Breast epithelium (tissue), 4 donors: ENCODE measurements at regions not wholly inside any gene's neighbourhood (a gene's known extent, or its start where the extent isn't known, plus 50 kb on each side); places are given as distances from the start of the nearest gene placed in this dataset.

Experiments
- DNase-seq, 2 donors: peaks; one replicate each; pipeline ENCODE4 v3.0.0-alpha.2; 2019; ENCODE audit warnings: low spot score in 2 of 2
- H3K27ac ChIP-seq, 2 donors: fragments of 200-600 bp; sonication (generic) in 1 of 2; one replicate each; pipeline ENCODE4 v1.5.1; 2016 to 2019; ENCODE audit warnings: mild to moderate bottlenecking in 1 of 2
- H3K27me3 ChIP-seq, 2 donors: fragments of 200-600 bp; sonication (generic) in 1 of 2; one replicate each; pipeline versions ENCODE4 v1.5.1 to v1.6.0; 2017 to 2019; ENCODE audit warnings: control low read depth in 1 of 2, mild to moderate bottlenecking in 1 of 2
- H3K36me3 ChIP-seq: fragments of 200-600 bp; one replicate; pipeline ENCODE4 v1.5.1; 2019
- H3K4me1 ChIP-seq, 2 donors: fragments of 200-600 bp; sonication (generic); one replicate each; pipeline ENCODE4 v1.5.1; 2016 to 2019; ENCODE audit warnings: control low read depth in 1 of 2
- H3K4me3 ChIP-seq, 3 donors: fragments of 200-600 bp; sonication (generic); 1 replicate in 2 of 3; 2 replicates in 1 of 3; pipeline ENCODE4 v1.5.1; 2016 to 2019; ENCODE audit warnings: mild to moderate bottlenecking in 3 of 3, moderate library complexity in 2 of 3
- H3K9me3 ChIP-seq, 2 donors: fragments of 200-600 bp; sonication (generic) in 1 of 2; one replicate each; pipeline ENCODE4 v1.5.1; 2016 to 2019; ENCODE audit warnings: control low read depth in 1 of 2
- POLR2A ChIP-seq: fragments of 450-650 bp; IDR thresholded peaks from one replicate; pipeline ENCODE4 v1.6.1; 2016; ENCODE audit warnings: antibody characterized with exemption, mild to moderate bottlenecking, moderate library complexity
- POLR2AphosphoS5 ChIP-seq, 3 donors: sonication (generic); formaldehyde crosslinking; IDR thresholded peaks; one replicate each; pipeline ENCODE4 v1.6.1; 2017; ENCODE audit warnings: antibody characterized with exemption in 3 of 3
- intact Hi-C: fragments of 100-400 bp; cut with DNase I; formaldehyde crosslinking; loops from one replicate; pipeline ENCODE4 v1.15.1; 2023; ENCODE audit warnings: low total_unique reads
- TF ChIP-seq, protein P1 (sequence below), 3 donors: fragments of 450-650 bp; IDR thresholded peaks; one replicate each; pipeline ENCODE4 v1.5.1; 2016 to 2017; ENCODE audit warnings: antibody characterized with exemption in 3 of 3, mild to moderate bottlenecking in 3 of 3, moderate library complexity in 3 of 3

DNA sequence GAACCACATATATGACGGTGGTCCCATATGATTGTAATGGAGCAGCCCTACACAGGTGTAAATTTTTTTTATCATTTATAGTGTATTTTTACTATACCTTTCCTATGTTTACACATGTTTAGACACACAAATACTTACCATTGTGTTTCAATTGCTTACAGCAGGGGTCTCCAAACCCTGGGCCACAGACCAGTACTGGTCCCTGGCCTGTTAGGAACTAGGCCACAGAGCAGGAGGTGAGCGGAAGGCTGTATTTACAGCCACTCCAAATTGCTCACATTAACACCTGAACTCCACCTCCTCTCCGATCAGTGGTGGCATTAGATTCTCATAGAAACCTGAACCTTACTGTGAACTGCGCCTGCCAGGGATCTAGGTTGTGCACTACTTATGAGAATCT, 201.8 kb upstream of the NDST4 start:
- H3K27me3 ChIP-seq: no peaks in the 10 kb centered on the region
- no peak overlapping the region for H3K4me3 ChIP-seq
- intact Hi-C loops: no loop called here
- no peaks in the 10 kb centered on the region for H3K9me3 ChIP-seq
- H3K36me3 ChIP-seq: no peaks in the 10 kb centered on the region
- DNase-seq: no peak
- H3K27ac ChIP-seq: no peak overlapping the region
- TF ChIP-seq POLR2A: no peak
- TF ChIP-seq POLR2AphosphoS5 (IDR thresholded peaks at IDR 0.05): no peak
- TF ChIP-seq, protein P1, sequence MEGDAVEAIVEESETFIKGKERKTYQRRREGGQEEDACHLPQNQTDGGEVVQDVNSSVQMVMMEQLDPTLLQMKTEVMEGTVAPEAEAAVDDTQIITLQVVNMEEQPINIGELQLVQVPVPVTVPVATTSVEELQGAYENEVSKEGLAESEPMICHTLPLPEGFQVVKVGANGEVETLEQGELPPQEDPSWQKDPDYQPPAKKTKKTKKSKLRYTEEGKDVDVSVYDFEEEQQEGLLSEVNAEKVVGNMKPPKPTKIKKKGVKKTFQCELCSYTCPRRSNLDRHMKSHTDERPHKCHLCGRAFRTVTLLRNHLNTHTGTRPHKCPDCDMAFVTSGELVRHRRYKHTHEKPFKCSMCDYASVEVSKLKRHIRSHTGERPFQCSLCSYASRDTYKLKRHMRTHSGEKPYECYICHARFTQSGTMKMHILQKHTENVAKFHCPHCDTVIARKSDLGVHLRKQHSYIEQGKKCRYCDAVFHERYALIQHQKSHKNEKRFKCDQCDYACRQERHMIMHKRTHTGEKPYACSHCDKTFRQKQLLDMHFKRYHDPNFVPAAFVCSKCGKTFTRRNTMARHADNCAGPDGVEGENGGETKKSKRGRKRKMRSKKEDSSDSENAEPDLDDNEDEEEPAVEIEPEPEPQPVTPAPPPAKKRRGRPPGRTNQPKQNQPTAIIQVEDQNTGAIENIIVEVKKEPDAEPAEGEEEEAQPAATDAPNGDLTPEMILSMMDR (IDR thresholded peaks at IDR 0.05): no peak
- no peaks in the 10 kb centered on the region for H3K4me1 ChIP-seq

DNA sequence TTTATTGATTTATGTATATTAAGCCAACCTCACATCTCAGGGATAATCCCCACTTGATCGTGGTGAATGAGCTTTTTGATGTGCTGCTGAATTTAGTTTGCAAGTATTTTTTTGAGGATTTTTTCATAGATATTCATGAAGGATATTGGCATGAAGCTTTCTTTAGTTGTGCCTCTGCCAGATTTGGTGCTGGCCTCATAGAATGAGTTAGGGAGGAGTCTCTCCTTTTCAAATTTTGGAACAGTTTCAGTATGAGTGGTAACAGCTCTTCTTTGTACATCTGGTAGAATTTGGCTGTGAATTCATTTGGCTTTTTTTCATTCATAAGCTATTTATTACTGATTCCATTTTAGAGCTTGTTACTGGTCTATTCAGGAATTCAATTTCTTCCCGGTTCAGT, 197.2 kb upstream of the NDST4 start:
- no peak overlapping the region for H3K27ac ChIP-seq
- no peak overlapping the region for H3K4me3 ChIP-seq
- no peaks in the 10 kb centered on the region for H3K9me3 ChIP-seq
- intact Hi-C loops: no loop called here
- DNase-seq: no peak
- TF ChIP-seq, protein P1 (IDR thresholded peaks at IDR 0.05): no peak
- TF ChIP-seq POLR2A (no peak), POLR2AphosphoS5 (IDR thresholded peaks at IDR 0.05) (no peak)
- no peaks in the 10 kb centered on the region for H3K4me1 ChIP-seq
- no peaks in the 10 kb centered on the region for H3K36me3 ChIP-seq
- no peaks in the 10 kb centered on the region for H3K27me3 ChIP-seq

DNA sequence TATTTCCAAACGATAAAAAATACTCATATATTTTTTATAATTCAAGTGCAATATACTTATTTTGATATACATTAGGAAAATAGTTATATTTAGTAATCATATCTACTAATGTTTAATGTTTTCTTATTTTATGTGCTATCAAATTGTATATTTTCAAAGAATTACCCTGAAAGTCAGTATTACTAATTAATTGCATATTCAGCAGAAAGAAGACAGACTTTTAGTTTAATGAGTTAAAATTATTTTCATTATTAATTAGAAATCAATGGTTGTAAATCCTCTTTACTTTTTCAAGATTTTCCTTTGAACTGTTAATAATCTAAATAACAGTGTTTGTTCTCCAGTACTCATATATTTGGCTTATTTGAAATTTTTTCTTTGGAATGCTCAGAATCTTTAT, 181.3 kb upstream of the NDST4 start:
- intact Hi-C loops: no loop called here
- TF ChIP-seq POLR2AphosphoS5 (IDR thresholded peaks at IDR 0.05): no peak
- TF ChIP-seq, protein P1 (IDR thresholded peaks at IDR 0.05): no peak
- TF ChIP-seq POLR2A: no peak
- Histone ChIP-seq H3K27me3 (no peaks in the 10 kb centered on the region), H3K36me3 (no peaks in the 10 kb centered on the region), H3K9me3 (no peaks in the 10 kb centered on the region), H3K27ac (no peak overlapping the region), H3K4me1 (no peaks in the 10 kb centered on the region), H3K4me3 (no peak overlapping the region)
- no peak for DNase-seq

DNA sequence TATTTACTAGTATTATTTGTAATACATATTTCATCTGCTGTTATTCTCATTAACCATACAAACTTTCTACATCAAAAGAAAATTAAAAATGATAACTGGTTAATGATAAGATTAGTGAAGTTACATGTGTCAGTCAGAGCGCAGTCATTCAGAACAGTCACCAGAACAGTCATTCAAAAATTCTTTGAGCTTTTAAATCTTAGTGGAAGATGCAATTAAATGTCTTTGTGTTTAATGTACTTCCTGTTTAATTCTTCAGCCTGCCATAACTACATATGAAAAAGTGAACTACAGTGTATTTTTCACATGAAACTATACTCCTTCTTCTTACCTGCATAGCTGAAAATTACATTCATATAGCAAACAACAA, 179.7 kb upstream of the NDST4 start:
- intact Hi-C loops: no loop called here
- Histone ChIP-seq H3K27ac (no peak overlapping the region), H3K36me3 (no peaks in the 10 kb centered on the region), H3K4me1 (no peaks in the 10 kb centered on the region), H3K4me3 (no peak overlapping the region), H3K9me3 (no peaks in the 10 kb centered on the region), H3K27me3 (no peaks in the 10 kb centered on the region)
- no peak for DNase-seq
- no peak for TF ChIP-seq POLR2AphosphoS5 (IDR thresholded peaks at IDR 0.05)
- TF ChIP-seq POLR2A: no peak
- TF ChIP-seq, protein P1 (IDR thresholded peaks at IDR 0.05): no peak

DNA sequence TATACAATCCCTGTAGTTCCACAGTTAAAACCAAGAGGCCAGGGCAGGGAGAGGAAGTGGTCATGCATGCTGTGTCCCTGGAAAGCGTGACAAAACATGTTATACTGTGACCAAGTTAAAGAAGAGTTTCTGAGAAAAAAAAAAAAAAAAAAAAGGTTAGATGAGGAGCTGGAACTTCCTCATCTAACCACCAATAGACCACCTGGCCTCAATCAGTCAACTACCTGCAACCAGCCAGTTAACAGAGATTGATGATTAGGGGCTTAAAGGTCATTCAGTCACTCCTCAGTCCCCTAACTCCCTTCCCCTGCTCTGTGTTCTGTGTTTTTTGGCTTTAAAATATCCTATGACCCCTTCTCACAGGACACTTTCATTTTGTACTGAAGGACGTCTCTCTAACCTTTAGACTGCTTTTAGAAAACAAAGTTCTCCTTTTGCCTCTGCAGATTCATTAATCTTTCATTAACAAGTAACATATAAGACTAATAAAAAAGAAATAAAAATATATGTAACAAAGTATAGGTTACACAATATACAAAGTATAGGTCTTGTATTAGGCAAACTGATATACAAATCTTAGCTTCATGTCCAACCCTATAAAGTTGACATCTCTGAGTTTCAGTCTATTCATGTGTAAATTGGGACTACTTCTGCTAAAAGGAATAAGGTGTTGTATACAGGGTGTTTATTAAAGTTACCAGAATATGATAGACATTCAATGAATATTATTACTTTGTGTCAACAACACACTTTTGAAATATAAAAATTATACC, 179.1 kb upstream of the NDST4 start:
- Histone ChIP-seq H3K27me3 (no peaks in the 10 kb centered on the region), H3K9me3 (no peaks in the 10 kb centered on the region), H3K27ac (no peak overlapping the region), H3K36me3 (no peaks in the 10 kb centered on the region), H3K4me1 (no peaks in the 10 kb centered on the region), H3K4me3 (no peak overlapping the region)
- intact Hi-C loops: no loop called here
- no peak for DNase-seq
- TF ChIP-seq POLR2AphosphoS5 (IDR thresholded peaks at IDR 0.05): no peak
- TF ChIP-seq, protein P1 (IDR thresholded peaks at IDR 0.05): no peak
- no peak for TF ChIP-seq POLR2A
